B cell (primary cell): ENCODE measurements at regions not wholly inside any gene's neighbourhood (a gene's known extent, or its start where the extent isn't known, plus 50 kb on each side); places are given as distances from the start of the nearest gene placed in this dataset.

ENCODE experiments used
- EZH2 ChIP-seq: IDR thresholded peaks from 2 replicates; pipeline ENCODE4 v1.6.1; 2012; ENCODE audit warnings: borderline replicate concordance, low read depth, mild to moderate bottlenecking, moderate library complexity, low read length; ENCODE audit not compliant: insufficient read depth, poor library complexity, severe bottlenecking
- TF ChIP-seq, protein P1 (sequence below): fragments of 200-600 bp; IDR thresholded peaks from one replicate; pipeline ENCODE4 v1.8.0; 2022; ENCODE audit warnings: antibody characterized with exemption, mild to moderate bottlenecking

DNA sequence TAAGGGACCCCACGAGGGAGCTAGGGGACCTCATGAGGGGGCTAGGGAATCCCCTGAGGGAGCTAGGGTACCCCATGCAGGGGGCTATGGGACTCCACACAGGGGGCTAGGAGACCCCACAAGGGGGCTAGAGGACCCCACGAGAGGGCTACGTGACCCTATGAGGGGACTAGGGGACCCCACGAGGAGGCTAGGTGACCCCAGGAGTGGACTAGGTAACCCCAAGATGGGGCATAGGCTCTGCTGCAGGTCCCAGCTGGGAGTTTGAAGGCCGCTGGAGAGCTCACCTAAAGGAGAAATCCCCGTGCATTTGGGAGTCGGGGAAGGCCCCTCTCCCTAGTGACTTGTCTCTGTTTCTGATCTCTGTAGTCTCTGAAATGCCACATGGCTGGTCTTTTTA lies 50.0 kb upstream of the DMRTB1 start:
- TF ChIP-seq, protein P1, sequence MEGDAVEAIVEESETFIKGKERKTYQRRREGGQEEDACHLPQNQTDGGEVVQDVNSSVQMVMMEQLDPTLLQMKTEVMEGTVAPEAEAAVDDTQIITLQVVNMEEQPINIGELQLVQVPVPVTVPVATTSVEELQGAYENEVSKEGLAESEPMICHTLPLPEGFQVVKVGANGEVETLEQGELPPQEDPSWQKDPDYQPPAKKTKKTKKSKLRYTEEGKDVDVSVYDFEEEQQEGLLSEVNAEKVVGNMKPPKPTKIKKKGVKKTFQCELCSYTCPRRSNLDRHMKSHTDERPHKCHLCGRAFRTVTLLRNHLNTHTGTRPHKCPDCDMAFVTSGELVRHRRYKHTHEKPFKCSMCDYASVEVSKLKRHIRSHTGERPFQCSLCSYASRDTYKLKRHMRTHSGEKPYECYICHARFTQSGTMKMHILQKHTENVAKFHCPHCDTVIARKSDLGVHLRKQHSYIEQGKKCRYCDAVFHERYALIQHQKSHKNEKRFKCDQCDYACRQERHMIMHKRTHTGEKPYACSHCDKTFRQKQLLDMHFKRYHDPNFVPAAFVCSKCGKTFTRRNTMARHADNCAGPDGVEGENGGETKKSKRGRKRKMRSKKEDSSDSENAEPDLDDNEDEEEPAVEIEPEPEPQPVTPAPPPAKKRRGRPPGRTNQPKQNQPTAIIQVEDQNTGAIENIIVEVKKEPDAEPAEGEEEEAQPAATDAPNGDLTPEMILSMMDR = no peak
- TF ChIP-seq EZH2 = no peak
